H1 (cell line): ENCODE measurements at regions not wholly inside any gene's neighbourhood (a gene's known extent, or its start where the extent isn't known, plus 50 kb on each side); places are given as distances from the start of the nearest gene placed in this dataset.

Source experiments
- CTCF ChIA-PET: fragments of 300-600 bp; sonication (Branson Sonifier 250); formaldehyde crosslinking; loops from one replicate; lab custom pipeline; 2021; ENCODE audit not compliant: partially characterized antibody; lab: Charles Lee
- POLR2A ChIA-PET: fragments of 300-600 bp; sonication (Branson Sonifier 250); formaldehyde crosslinking; loops from one replicate; lab custom pipeline; 2021; ENCODE audit warnings: inconsistent platforms; ENCODE audit not compliant: partially characterized antibody; lab: Charles Lee
- DNase-seq, 2 experiments: peaks; one replicate each; pipeline versions ENCODE4 v3.0.0 to v3.0.0-alpha.2; 2010 to 2022; ENCODE audit warnings: low spot score in 2 of 2, low read depth in 1 of 2, mixed read lengths in 1 of 2
- FAIRE-seq: peaks from 2 replicates; lab custom pipeline; 2011; peaks lifted over from hg19 to GRCh38; lab: Jason Lieb, UNC
- H2AFZ ChIP-seq: 2 replicates; pipeline ENCODE4 v1.8.1; 2012; ENCODE audit warnings: low read length, inconsistent platforms
- H2AK5ac ChIP-seq: 2 replicates; pipeline ENCODE4 v1.6.1; 2013; ENCODE audit warnings: low read depth, low read length
- H2BK120ac ChIP-seq: replicated peaks from 2 replicates; pipeline ENCODE3; 2013; ENCODE audit warnings: low read depth, low read length, inconsistent platforms
- H2BK12ac ChIP-seq: 2 replicates; pipeline ENCODE4 v1.6.1; 2013; ENCODE audit warnings: low read depth, low read length
- H2BK15ac ChIP-seq: 2 replicates; pipeline ENCODE4 v1.6.1; 2013; ENCODE audit warnings: low read length
- H2BK20ac ChIP-seq: 2 replicates; pipeline ENCODE4 v1.6.1; 2013; ENCODE audit warnings: low read length
- H2BK5ac ChIP-seq: 2 replicates; pipeline ENCODE4 v1.6.1; 2013; ENCODE audit warnings: low read depth, low read length
- H3K14ac ChIP-seq: 2 replicates; pipeline ENCODE4 v1.6.1; 2013; ENCODE audit warnings: inconsistent platforms; ENCODE audit not compliant: insufficient read length
- H3K18ac ChIP-seq: 2 replicates; pipeline ENCODE4 v1.6.1; 2013; ENCODE audit warnings: low read length; ENCODE audit errors: extremely low read depth
- H3K23ac ChIP-seq: 2 replicates; pipeline ENCODE4 v1.6.1; 2013; ENCODE audit warnings: inconsistent platforms; ENCODE audit not compliant: insufficient read length
- H3K23me2 ChIP-seq: 2 replicates; pipeline ENCODE4 v1.6.1; 2013; ENCODE audit warnings: low read depth, low read length
- H3K27ac ChIP-seq: 2 replicates; pipeline ENCODE4 v1.6.1; 2011; ENCODE audit warnings: low read depth, low read length, inconsistent platforms
- H3K27me3 ChIP-seq, 4 experiments: replicated peaks in 1 of 4; 1 replicate in 1 of 4; 2 replicates in 3 of 4; pipeline versions ENCODE4 v1.6.1 to v1.8.1; 2011 to 2013; ENCODE audit warnings: low read length in 3 of 4, mild to moderate bottlenecking in 3 of 4, inconsistent platforms in 2 of 4, mixed read lengths in 2 of 4, moderate library complexity in 1 of 4; ENCODE audit not compliant: control insufficient read depth in 3 of 4, insufficient read depth in 3 of 4; ENCODE audit errors: extremely low read depth in 1 of 4
- H3K36me3 ChIP-seq, 4 experiments: 2 replicates each; pipeline versions ENCODE4 v1.6.1 to v1.8.1; 2011 to 2013; ENCODE audit warnings: mild to moderate bottlenecking in 4 of 4, low read length in 3 of 4, moderate library complexity in 2 of 4, control low read depth in 1 of 4, inconsistent platforms in 1 of 4; ENCODE audit not compliant: insufficient read depth in 4 of 4, control insufficient read depth in 2 of 4
- H3K4ac ChIP-seq: replicated peaks from 2 replicates; pipeline ENCODE3; 2013; ENCODE audit warnings: low read length, low read depth, mixed read lengths, inconsistent platforms; ENCODE audit not compliant: insufficient read length
- H3K4me1 ChIP-seq, 4 experiments: replicated peaks in 1 of 4; 1 replicate in 1 of 4; 2 replicates in 3 of 4; pipeline versions ENCODE4 v1.6.1 to v1.8.1; 2011 to 2013; ENCODE audit warnings: low read length in 3 of 4, inconsistent platforms in 2 of 4, mixed read lengths in 1 of 4; ENCODE audit not compliant: insufficient read depth in 4 of 4, control insufficient read depth in 3 of 4
- H3K4me2 ChIP-seq, 2 experiments: 2 replicates each; pipeline versions ENCODE4 v1.6.1 to v1.8.1; 2011 to 2013; ENCODE audit warnings: low read depth in 2 of 2, low read length in 2 of 2, control low read depth in 1 of 2, inconsistent platforms in 1 of 2, mild to moderate bottlenecking in 1 of 2; ENCODE audit not compliant: insufficient read depth in 1 of 2
- H3K4me3 ChIP-seq, 4 experiments: fragments of 200-600, 300-600 bp in 1 of 4; sonication (generic), shearing (Covaris generic), sonication (Bioruptor Twin) in 1 of 4; 2 replicates each; pipeline versions ENCODE4 v1.5.1 to v1.8.1; 2011 to 2016; ENCODE audit warnings: low read length in 4 of 4, low read depth in 3 of 4, control low read depth in 2 of 4, inconsistent platforms in 2 of 4, mild to moderate bottlenecking in 2 of 4, mixed read lengths in 1 of 4, moderate library complexity in 1 of 4; ENCODE audit not compliant: insufficient read depth in 2 of 4; ENCODE audit errors: extremely low read depth in 1 of 4
- H3K56ac ChIP-seq: replicated peaks from 2 replicates; pipeline ENCODE3; 2013; ENCODE audit warnings: low read depth, mild to moderate bottlenecking, mixed read lengths, low read length, inconsistent platforms; ENCODE audit not compliant: insufficient read length
- H3K79me1 ChIP-seq: 2 replicates; pipeline ENCODE4 v1.6.1; 2013; ENCODE audit warnings: low read depth, low read length, control low read depth
- H3K79me2 ChIP-seq, 2 experiments: 2 replicates each; pipeline versions ENCODE4 v1.6.1 to v1.8.1; 2012 to 2013; ENCODE audit warnings: low read length in 2 of 2, mild to moderate bottlenecking in 2 of 2, inconsistent platforms in 1 of 2; ENCODE audit not compliant: insufficient read depth in 2 of 2, control insufficient read depth in 1 of 2
- H3K9ac ChIP-seq, 4 experiments: replicated peaks in 1 of 4; 1 replicate in 1 of 4; 2 replicates in 3 of 4; pipeline versions ENCODE4 v1.6.1 to v1.8.1; 2011 to 2013; ENCODE audit warnings: low read depth in 3 of 4, low read length in 3 of 4, control low read depth in 2 of 4, mild to moderate bottlenecking in 2 of 4, moderate library complexity in 2 of 4, inconsistent platforms in 1 of 4; ENCODE audit errors: extremely low read depth in 1 of 4
- H3K9me3 ChIP-seq, 2 experiments: 2 replicates each; pipeline versions ENCODE4 v1.6.1 to v1.8.1; 2012 to 2013; ENCODE audit warnings: mild to moderate bottlenecking in 2 of 2, moderate library complexity in 2 of 2, control low read depth in 1 of 2, inconsistent platforms in 1 of 2, low read depth in 1 of 2, low read length in 1 of 2, mixed read lengths in 1 of 2; ENCODE audit not compliant: insufficient read depth in 2 of 2
- H4K20me1 ChIP-seq, 2 experiments: replicated peaks in 1 of 2; 2 replicates each; pipeline versions ENCODE3 to v1.8.1; 2011 to 2013; ENCODE audit warnings: inconsistent platforms in 2 of 2, low read length in 2 of 2, mild to moderate bottlenecking in 1 of 2; ENCODE audit not compliant: insufficient read depth in 2 of 2, control insufficient read depth in 1 of 2
- H4K5ac ChIP-seq: 2 replicates; pipeline ENCODE4 v1.6.1; 2013; ENCODE audit warnings: low read length, low read depth, mixed read lengths, inconsistent platforms; ENCODE audit not compliant: insufficient read length
- H4K8ac ChIP-seq: 2 replicates; pipeline ENCODE4 v1.8.0; 2013; ENCODE audit warnings: mild to moderate bottlenecking, moderate library complexity, low read length, inconsistent platforms; ENCODE audit not compliant: insufficient read depth; ENCODE audit errors: extremely low read depth
- H4K91ac ChIP-seq: replicated peaks from 2 replicates; pipeline ENCODE3; 2013; ENCODE audit warnings: low read length, mixed read lengths, inconsistent platforms; ENCODE audit not compliant: insufficient read length
- ASH2L ChIP-seq: fragments of 200-600, 300-600 bp; sonication (generic); IDR thresholded peaks from one replicate; pipeline ENCODE4 v1.7.1; 2017; ENCODE audit warnings: low read length
- ATF2 ChIP-seq: IDR thresholded peaks from 2 replicates; pipeline ENCODE4 v1.6.1; 2012; ENCODE audit warnings: low read length, inconsistent platforms
- CREB1 ChIP-seq: IDR thresholded peaks from 2 replicates; pipeline ENCODE4 v1.6.1; 2012; ENCODE audit warnings: inconsistent platforms
- HDAC6 ChIP-seq: IDR thresholded peaks from one replicate; pipeline ENCODE4 v1.7.1; 2012; ENCODE audit warnings: low read depth, mild to moderate bottlenecking, inconsistent platforms, low read length, moderate library complexity
- PHF8 ChIP-seq: fragments of 200-600 bp; sonication (generic); conservative IDR thresholded peaks from 2 replicates; pipeline ENCODE4 v1.7.1; 2012; ENCODE audit warnings: low read depth, mild to moderate bottlenecking, inconsistent platforms, low read length, moderate library complexity
- POU5F1 ChIP-seq: IDR thresholded peaks from 2 replicates; pipeline ENCODE4 v1.6.1; 2011; ENCODE audit warnings: low read depth, mild to moderate bottlenecking, low read length, moderate library complexity
- RAD21 ChIP-seq, 2 experiments: IDR thresholded peaks in 1 of 2; conservative IDR thresholded peaks in 1 of 2; 2 replicates each; pipeline ENCODE4 v1.6.1; 2011; ENCODE audit warnings: low read depth in 2 of 2, low read length in 2 of 2, improper control_type of control experiment in 1 of 2, inconsistent platforms in 1 of 2, mild to moderate bottlenecking in 1 of 2, moderate library complexity in 1 of 2
- RFX5 ChIP-seq: IDR thresholded peaks from 2 replicates; pipeline ENCODE4 v1.6.1; 2011; ENCODE audit warnings: low read depth, low read length, improper control_type of control experiment, borderline replicate concordance
- SUZ12 ChIP-seq: fragments of 200-600 bp; sonication (generic); IDR thresholded peaks from 2 replicates; pipeline ENCODE4 v1.6.1; 2012; ENCODE audit warnings: mild to moderate bottlenecking, inconsistent platforms, low read length, moderate library complexity, mixed read lengths
- TEAD4 ChIP-seq: IDR thresholded peaks from 2 replicates; pipeline ENCODE4 v1.6.1; 2012; ENCODE audit warnings: low read depth, low read length, inconsistent platforms, mixed read lengths
- ZNF274 ChIP-seq: IDR thresholded peaks from 2 replicates; pipeline ENCODE4 v1.7.0; 2012; ENCODE audit warnings: low read length, borderline replicate concordance; ENCODE audit errors: extremely low read depth
- WGBS, 2 experiments: shearing (Covaris generic) in 1 of 2; methylation state at CpG; one replicate each; pipeline versions ENCODE4 v1.1.6 to v1.1.7; 2013 to 2015; ENCODE audit warnings: low lambda C conversion rate in 2 of 2, mixed read lengths in 2 of 2, inconsistent platforms in 1 of 2, low coverage in 1 of 2, missing lambda C conversion rate in 1 of 2; ENCODE audit not compliant: insufficient replicate concordance in 2 of 2, insufficient coverage in 1 of 2, insufficient read length in 1 of 2; ENCODE audit errors: extremely low coverage in 1 of 2, missing lambda C conversion rate in 1 of 2; 5-methylcytosine and 5-hydroxymethylcytosine counted together

DNA sequence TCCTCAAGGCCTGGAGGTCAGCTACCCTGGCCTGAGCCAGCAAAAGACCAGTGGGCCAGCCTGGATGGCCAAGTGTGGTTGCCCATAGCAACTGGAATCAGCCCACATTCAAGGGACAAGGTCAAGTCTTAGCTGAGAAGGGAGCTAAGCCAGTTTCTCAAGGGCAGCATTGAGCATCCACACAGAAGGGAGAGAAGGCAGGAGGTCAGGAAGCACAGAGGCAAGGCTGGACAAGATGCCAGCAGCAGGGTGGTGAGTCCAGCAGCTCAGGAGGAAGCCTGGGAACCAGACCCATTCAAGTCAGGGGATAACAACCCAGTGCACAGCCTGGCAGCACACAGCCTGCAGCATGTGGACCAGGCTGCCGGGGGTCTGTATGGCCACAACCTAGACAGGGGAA is 54.0 kb upstream of the ZMIZ1 start:
- TF ChIP-seq SUZ12 (no peak), POU5F1 (no peak), HDAC6 (no peak), ZNF274 (no peak), RAD21 (IDR thresholded peaks at IDR 0.05 in 1 of 2, conservative IDR thresholded peaks at IDR 0.05 in 1 of 2; ENCODE audit: low read depth in 2 of 2, low read length in 2 of 2) (no peak), TEAD4 (no peak), ASH2L (no peak), PHF8 (no peak), CREB1 (no peak), RFX5 (no peak), ATF2 (no peak)
- no peaks in the 10 kb centered on the region for H3K23me2 ChIP-seq
- H3K23ac ChIP-seq: no peak overlapping the region
- H2BK12ac ChIP-seq: no peak overlapping the region
- 82% methylated on average over 1 of the region's 1 CpG; no CpG with 5 or more reads in 1 of the 2 experiments for WGBS, 2 experiments
- no peak overlapping the region for H3K18ac ChIP-seq
- no peak overlapping the region for H2AK5ac ChIP-seq
- no peak overlapping the region for H2BK120ac ChIP-seq
- H3K14ac ChIP-seq: no peak overlapping the region
- H3K27ac ChIP-seq: no peak overlapping the region
- no peak overlapping the region for H2BK20ac ChIP-seq
- FAIRE-seq: no peak
- H3K9ac ChIP-seq: no peak overlapping the region
- H3K79me1 ChIP-seq: no peaks in the 10 kb centered on the region
- no peaks in the 10 kb centered on the region for H3K4me1 ChIP-seq
- no peak overlapping the region for H3K4ac ChIP-seq
- no peaks in the 10 kb centered on the region; a peak in 3 of 7 replicates for H3K27me3 ChIP-seq
- H2BK15ac ChIP-seq: no peak overlapping the region
- POLR2A ChIA-PET: no interaction called here
- H2AFZ ChIP-seq: no peak overlapping the region
- no peaks in the 10 kb centered on the region for H3K36me3 ChIP-seq
- H4K5ac ChIP-seq: no peak overlapping the region
- no peak for DNase-seq
- H3K56ac ChIP-seq: no peak overlapping the region
- H3K4me3 ChIP-seq: no peak overlapping the region
- H4K8ac ChIP-seq: no peak overlapping the region
- no peak overlapping the region for H2BK5ac ChIP-seq
- H4K20me1 ChIP-seq: peaks cover 0 to 1% of the 10 kb centered on the region in 2 experiments
- no peaks in the 10 kb centered on the region for H3K79me2 ChIP-seq
- CTCF ChIA-PET: interaction anchor here (0.8 to 2.6 kb wide), 3 partner anchors 10 to 162 kb away, joined by 3 to 7 read pairs (median 3); no protein-coding TSS in a partner anchor
- H3K4me2 ChIP-seq: no peak overlapping the region
- no peaks in the 10 kb centered on the region for H3K9me3 ChIP-seq
- no peak overlapping the region for H4K91ac ChIP-seq
